HEK293T (cell line): ENCODE measurements at regions not wholly inside any gene's neighbourhood (a gene's known extent, or its start where the extent isn't known, plus 50 kb on each side); places are given as distances from the start of the nearest gene placed in this dataset.

Experiments
- ARNT ChIP-seq: fragments of 450-650 bp; IDR thresholded peaks from 2 replicates; pipeline ENCODE4 v1.6.1; 2017; ENCODE audit warnings: mild to moderate bottlenecking
- BHLHE40 ChIP-seq: fragments of 450-650 bp; IDR thresholded peaks from 2 replicates; pipeline ENCODE4 v1.6.1; 2016; ENCODE audit warnings: mild to moderate bottlenecking, moderate library complexity, borderline replicate concordance
- ELF4 ChIP-seq: fragments of 450-650 bp; IDR thresholded peaks from 2 replicates; pipeline ENCODE4 v1.6.1; 2017; ENCODE audit warnings: antibody characterized with exemption
- FOXA1 ChIP-seq: fragments of 450-650 bp; IDR thresholded peaks from 2 replicates; pipeline ENCODE4 v1.6.1; 2016; ENCODE audit warnings: mild to moderate bottlenecking
- FOXM1 ChIP-seq: fragments of 450-650 bp; IDR thresholded peaks from 2 replicates; pipeline ENCODE4 v1.6.1; 2017; ENCODE audit warnings: mild to moderate bottlenecking, borderline replicate concordance
- HDGF ChIP-seq: fragments of 450-650 bp; IDR thresholded peaks from 2 replicates; pipeline ENCODE4 v1.6.1; 2017; ENCODE audit warnings: antibody characterized with exemption, borderline replicate concordance
- SP1 ChIP-seq: fragments of 450-650 bp; IDR thresholded peaks from 2 replicates; pipeline ENCODE4 v1.6.1; 2017
- TARDBP ChIP-seq: fragments of 450-650 bp; IDR thresholded peaks from 2 replicates; pipeline ENCODE4 v1.6.1; 2016
- ZNF384 ChIP-seq: fragments of 450-650 bp; IDR thresholded peaks from 2 replicates; pipeline ENCODE4 v1.6.1; 2016

- no peak for TF ChIP-seq BHLHE40
- TF ChIP-seq FOXA1 = no peak
- TF ChIP-seq FOXM1 = no peak
- TF ChIP-seq HDGF = no peak
- TF ChIP-seq ELF4 = no peak
- no peak for TF ChIP-seq SP1
- TF ChIP-seq TARDBP = no peak
- TF ChIP-seq ZNF384 = no peak
- TF ChIP-seq ARNT = no peak
Observed at GRCh38 chr1:87669674-87670073, 341.0 kb downstream of the LMO4 start.
